ENCODE measurements at regions not wholly inside any gene's neighbourhood (a gene's known extent, or its start where the extent isn't known, plus 50 kb on each side); places are given as distances from the start of the nearest gene placed in this dataset.

- POLR2A ChIA-PET (ENCODE audit: partially characterized antibody) = no interaction called here
- Histone ChIP-seq H2BK120ac (replicated peaks; ENCODE audit: low read depth, low read length) (no peak overlapping the region), H3K4ac (replicated peaks; ENCODE audit: insufficient read length, low read depth, low read length) (no peak overlapping the region), H3K4me1 (replicated peaks in 1 of 4; ENCODE audit: control insufficient read depth in 3 of 4, insufficient read depth in 4 of 4, low read length in 3 of 4) (no peaks in the 10 kb centered on the region), H3K36me3 (ENCODE audit: control insufficient read depth in 2 of 4, insufficient read depth in 4 of 4, low read length in 3 of 4) (no peaks in the 10 kb centered on the region), H4K8ac (ENCODE audit: extremely low read depth, insufficient read depth, low read length) (no peak overlapping the region; the same call in 1 of the 2 replicates), H3K18ac (ENCODE audit: extremely low read depth, low read length) (no peak overlapping the region), H4K5ac (ENCODE audit: insufficient read length, low read depth, low read length) (no peak overlapping the region), H4K20me1 (replicated peaks in 1 of 2; ENCODE audit: control insufficient read depth in 1 of 2, insufficient read depth in 2 of 2, low read length in 2 of 2) (no peaks in the 10 kb centered on the region), H3K23me2 (ENCODE audit: low read depth, low read length) (no peaks in the 10 kb centered on the region; the same call in 1 of the 2 replicates), H3K4me2 (ENCODE audit: insufficient read depth in 1 of 2, low read depth in 2 of 2, low read length in 2 of 2) (no peak overlapping the region), H3K14ac (ENCODE audit: insufficient read length) (no peak overlapping the region), H3K79me2 (ENCODE audit: control insufficient read depth in 1 of 2, insufficient read depth in 2 of 2, low read length in 2 of 2) (no peaks in the 10 kb centered on the region), H3K56ac (replicated peaks; ENCODE audit: insufficient read length, low read depth, low read length) (no peak overlapping the region), H3K23ac (ENCODE audit: insufficient read length) (no peak overlapping the region), H2BK15ac (ENCODE audit: low read length) (no peak overlapping the region), H4K91ac (replicated peaks; ENCODE audit: insufficient read length, low read length) (no peak overlapping the region), H2AFZ (ENCODE audit: low read length) (no peak overlapping the region), H3K27ac (ENCODE audit: low read depth, low read length) (no peak overlapping the region), H2BK12ac (ENCODE audit: low read depth, low read length) (no peak overlapping the region), H2BK5ac (ENCODE audit: low read depth, low read length) (no peak overlapping the region), H3K79me1 (ENCODE audit: low read depth, low read length) (no peaks in the 10 kb centered on the region), H2BK20ac (ENCODE audit: low read length) (no peak overlapping the region), H3K27me3 (replicated peaks in 1 of 4; ENCODE audit: control insufficient read depth in 3 of 4, extremely low read depth in 1 of 4, insufficient read depth in 3 of 4, low read length in 3 of 4) (no peaks in the 10 kb centered on the region), H2AK5ac (ENCODE audit: low read depth, low read length) (no peak overlapping the region), H3K9ac (replicated peaks in 1 of 4; ENCODE audit: extremely low read depth in 1 of 4, low read depth in 3 of 4, low read length in 3 of 4) (no peak overlapping the region), H3K9me3 (ENCODE audit: insufficient read depth in 2 of 2, low read depth in 1 of 2, low read length in 1 of 2) (peaks cover 5 to 8% of the 10 kb centered on the region in 2 experiments; a peak in 2 of 4 replicates), H3K4me3 (ENCODE audit: extremely low read depth in 1 of 4, insufficient read depth in 2 of 4, low read depth in 3 of 4, low read length in 4 of 4) (no peak overlapping the region)
- no peak for TF ChIP-seq SP4 (IDR thresholded peaks at IDR 0.05; ENCODE audit: low read length)
- no peak for TF ChIP-seq TCF12 (IDR thresholded peaks at IDR 0.05; ENCODE audit: low read depth, low read length)
- no peak for TF ChIP-seq KDM4A (IDR thresholded peaks at IDR 0.05; ENCODE audit: low read depth, low read length, severe bottlenecking)
- no peak for TF ChIP-seq E2F6 (IDR thresholded peaks at IDR 0.05)
- TF ChIP-seq BRCA1 (IDR thresholded peaks at IDR 0.05; ENCODE audit: low read depth, low read length) = no peak
- TF ChIP-seq ZNF274 (IDR thresholded peaks at IDR 0.05; ENCODE audit: borderline replicate concordance, extremely low read depth, low read length) = no peak
- TF ChIP-seq CBX8 (IDR thresholded peaks at IDR 0.05; ENCODE audit: borderline replicate concordance, low read depth, low read length) = no peak
- no peak for TF ChIP-seq EZH2 (IDR thresholded peaks at IDR 0.05; ENCODE audit: low read depth, low read length, severe bottlenecking)
- TF ChIP-seq JUND (IDR thresholded peaks at IDR 0.05; ENCODE audit: low read length) = no peak
- no peak for TF ChIP-seq MAX (IDR thresholded peaks at IDR 0.05)
- WGBS, 2 experiments (ENCODE audit: extremely low coverage in 1 of 2, insufficient coverage in 1 of 2, insufficient read length in 1 of 2, insufficient replicate concordance in 2 of 2, low coverage in 1 of 2, low lambda C conversion rate in 2 of 2, missing lambda C conversion rate in 1 of 2) = 91% methylated on average over 15 of the region's 15 CpGs; no CpG with 5 or more reads in 1 of the 2 experiments
- DNase-seq (ENCODE audit: low read depth in 1 of 2, low spot score in 2 of 2) (no peak), FAIRE-seq (no peak)
- CTCF ChIA-PET (ENCODE audit: partially characterized antibody) = interaction anchor here (1.2 to 1.5 kb wide), 3 partner anchors 28 to 233 kb away, joined by 3 to 4 read pairs (median 4); no protein-coding TSS in a partner anchor
Measured at GRCh38 chr3:72158639-72159326, 373.8 kb upstream of the PROK2 start.

All from H1 (cell line).